GM12865 (cell line): ENCODE measurements at regions not wholly inside any gene's neighbourhood (a gene's known extent, or its start where the extent isn't known, plus 50 kb on each side); places are given as distances from the start of the nearest gene placed in this dataset.

Experiments used
- DNase-seq: peaks from one replicate; pipeline ENCODE4 v3.0.0; 2010; ENCODE audit warnings: low read depth
- H3K4me3 ChIP-seq: 2 replicates; pipeline ENCODE4 v1.5.1; 2011; ENCODE audit warnings: mild to moderate bottlenecking, low read depth, low read length, control low read depth
- CTCF ChIP-seq: IDR thresholded peaks from 2 replicates; pipeline ENCODE4 v1.5.1; 2011; ENCODE audit warnings: low read length, control low read depth, low read depth, inconsistent platforms; ENCODE audit not compliant: insufficient read depth; ENCODE audit errors: missing control alignments

DNA sequence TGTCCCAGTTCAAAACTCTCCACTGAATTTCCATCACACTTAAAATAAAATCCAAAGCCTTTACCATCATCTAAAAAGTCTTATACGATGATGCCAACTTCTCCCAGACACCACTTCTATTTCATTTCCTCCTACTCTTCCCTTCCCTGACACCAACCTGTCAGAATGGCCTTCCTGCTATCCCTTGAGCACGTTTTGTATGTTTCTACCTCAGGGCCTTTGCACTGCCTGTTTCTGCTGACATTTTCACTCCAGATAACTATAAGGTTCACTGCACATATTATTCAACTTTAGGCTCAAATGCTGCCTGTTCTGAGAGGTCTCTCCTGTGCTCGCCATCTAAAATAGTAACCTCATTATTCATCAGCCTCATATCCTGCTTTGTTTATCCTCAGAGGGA is 269.6 kb downstream of the HTR7 start:
- TF ChIP-seq CTCF = no peak
- DNase-seq = no peak
- no peak overlapping the region for H3K4me3 ChIP-seq

DNA sequence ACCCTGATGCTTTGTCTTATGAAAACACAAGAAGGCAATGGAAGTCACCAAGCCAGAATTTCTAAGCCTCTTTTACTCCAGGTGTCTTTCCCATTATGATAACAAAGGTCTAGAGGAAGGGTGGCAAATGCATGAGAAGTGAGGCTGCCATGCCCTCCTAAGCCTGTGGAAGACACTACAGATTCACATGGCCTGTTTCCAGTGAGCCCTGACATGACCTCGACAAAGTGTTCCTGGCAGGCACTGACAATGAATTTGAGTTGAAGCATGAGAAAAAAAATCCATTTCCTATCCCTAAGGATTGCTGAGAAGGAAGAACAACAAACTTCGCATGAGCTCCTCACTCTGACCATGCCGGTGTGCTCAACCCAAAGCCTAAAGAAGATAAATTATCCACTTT is 268.0 kb downstream of the HTR7 start:
- no peak overlapping the region for H3K4me3 ChIP-seq
- TF ChIP-seq CTCF = no peak
- DNase-seq = no peak

DNA sequence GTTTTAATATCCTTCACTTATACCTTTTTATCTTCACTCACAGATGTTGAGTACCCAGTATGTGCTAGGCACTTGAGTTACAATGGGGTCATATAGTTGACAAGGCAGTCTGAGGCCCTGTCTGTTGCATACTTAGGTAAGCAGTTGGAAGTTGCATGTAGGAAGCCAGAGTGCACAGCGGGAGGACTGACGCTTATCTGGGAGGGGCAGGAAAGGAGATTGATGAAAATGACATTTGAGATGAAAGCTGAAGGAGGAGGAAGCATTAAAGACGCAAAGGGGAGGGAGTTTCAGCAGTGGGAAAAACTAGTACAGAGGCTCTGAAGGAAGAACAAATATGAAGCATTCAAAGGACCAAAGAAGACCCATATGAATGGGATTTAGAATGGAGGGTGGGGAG is 266.2 kb downstream of the HTR7 start:
- DNase-seq = no peak

DNA sequence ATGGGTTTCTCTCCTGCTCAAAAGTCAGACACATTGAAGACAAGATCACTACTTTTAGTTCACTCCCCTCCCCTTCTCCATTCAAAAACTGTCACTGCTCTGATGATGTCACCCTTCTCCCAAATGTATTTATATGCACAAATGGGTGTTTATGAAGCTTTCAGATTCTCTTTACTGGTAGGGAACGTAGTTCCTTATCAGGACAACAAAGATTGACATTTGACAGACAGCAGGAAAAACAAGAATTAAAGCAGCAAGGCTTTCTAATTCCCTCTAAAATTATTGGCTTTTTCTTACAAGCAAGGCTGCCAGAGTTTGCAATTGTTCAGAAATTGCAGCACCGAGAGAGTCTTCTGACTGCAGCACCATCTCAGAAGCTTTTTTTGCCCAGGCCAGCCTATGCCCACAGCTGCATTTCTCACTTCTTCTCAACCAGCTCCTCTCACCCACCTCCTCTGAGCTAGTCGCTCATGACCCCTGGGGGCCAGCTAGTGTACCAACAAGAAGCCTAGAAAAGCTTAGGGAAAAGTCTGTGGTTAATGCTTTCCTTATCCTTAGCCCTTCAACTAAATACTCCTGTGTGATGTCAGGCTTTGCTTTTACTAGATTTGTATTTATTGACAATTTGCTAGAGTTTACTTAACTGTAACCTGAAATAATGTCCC is 265.1 kb downstream of the HTR7 start:
- peak; percentile 60 for TF ChIP-seq CTCF
- H3K4me3 ChIP-seq = no peak overlapping the region
- DNase-seq = peak; percentile 72

More for the DNA sequence above, 266.2 kb downstream of the HTR7 start:
- H3K4me3 ChIP-seq = no peak overlapping the region
- TF ChIP-seq CTCF = no peak

DNA sequence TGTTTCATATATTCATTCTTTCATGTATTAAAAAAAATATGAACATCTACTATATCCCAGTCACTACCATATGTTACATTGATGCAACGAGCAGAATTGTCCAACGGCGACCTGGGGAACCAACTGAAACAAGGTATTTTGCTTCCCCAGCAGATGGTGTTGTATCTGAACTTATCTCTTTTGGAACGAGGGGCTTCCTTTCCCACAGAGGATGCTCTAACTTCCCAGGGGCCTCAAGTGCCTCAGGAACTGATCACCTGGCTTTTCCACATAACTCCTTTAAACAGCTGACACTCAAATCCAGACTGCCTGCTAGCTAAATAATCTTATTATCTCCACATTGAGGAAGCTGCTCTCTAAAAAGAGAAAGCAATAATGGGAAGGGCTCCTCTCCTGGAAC is 259.3 kb downstream of the HTR7 start:
- no peak for TF ChIP-seq CTCF
- H3K4me3 ChIP-seq = no peak overlapping the region
- no peak for DNase-seq

GRCh38 chr10:90602862-90603610 is 254.8 kb downstream of the HTR7 start:
- DNase-seq = no peak
- TF ChIP-seq CTCF = no peak
- H3K4me3 ChIP-seq = no peak overlapping the region
